Ishikawa (cell line): ENCODE measurements at regions not wholly inside any gene's neighbourhood (a gene's known extent, or its start where the extent isn't known, plus 50 kb on each side); places are given as distances from the start of the nearest gene placed in this dataset.

ENCODE experiments used
- EP300 ChIP-seq: IDR thresholded peaks from 2 replicates; pipeline ENCODE4 v1.6.1; 2012; ENCODE audit warnings: borderline replicate concordance
- REST ChIP-seq: IDR thresholded peaks from 2 replicates; pipeline ENCODE4 v1.6.1; 2012; ENCODE audit warnings: low read depth, mild to moderate bottlenecking
- TAF1 ChIP-seq: IDR thresholded peaks from 2 replicates; pipeline ENCODE4 v1.6.1; 2012; ENCODE audit warnings: low read depth, mild to moderate bottlenecking
- TEAD4 ChIP-seq: IDR thresholded peaks from 2 replicates; pipeline ENCODE4 v1.6.1; 2012

- no peak for TF ChIP-seq TAF1
- TF ChIP-seq REST, result no peak
- no peak for TF ChIP-seq EP300
- no peak for TF ChIP-seq TEAD4
These were observed 153.1 kb upstream of the RPS6KA2 start for GRCh38 chr6:166779963-166780683.
